Astrocyte (in vitro differentiated cells and primary cell): ENCODE measurements at regions not wholly inside any gene's neighbourhood (a gene's known extent, or its start where the extent isn't known, plus 50 kb on each side); places are given as distances from the start of the nearest gene placed in this dataset.

ENCODE experiments used
- EZH2 ChIP-seq: IDR thresholded peaks from 2 replicates; pipeline ENCODE4 v1.6.1; 2012; ENCODE audit warnings: mild to moderate bottlenecking, low read length, inconsistent platforms; ENCODE audit not compliant: insufficient read depth
- TF ChIP-seq, protein P1 (sequence below): IDR thresholded peaks from 2 replicates; pipeline ENCODE4 v1.5.1; 2011; ENCODE audit warnings: low read depth, mild to moderate bottlenecking, inconsistent platforms, low read length, moderate library complexity; ENCODE audit not compliant: insufficient read depth

DNA sequence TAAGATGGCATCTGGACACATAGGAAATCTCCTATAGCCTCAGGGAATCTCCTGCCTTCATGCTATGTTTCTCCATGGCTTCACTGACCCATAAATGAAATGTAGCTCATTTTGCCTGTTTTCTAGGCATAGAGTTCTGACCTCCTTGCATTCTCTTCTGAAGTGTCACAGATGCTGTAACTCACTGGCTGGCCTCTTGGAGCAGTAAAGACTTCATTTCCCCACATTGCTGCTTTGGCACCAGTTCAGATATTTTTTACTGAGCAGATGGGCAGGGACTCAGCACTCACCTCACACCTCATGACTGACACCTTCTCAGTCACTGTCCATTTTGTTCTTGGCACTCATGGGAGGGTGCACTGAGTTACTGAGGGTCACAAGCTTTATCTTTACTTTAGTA, 286.7 kb upstream of the TGFBR2 start:
- no peak for TF ChIP-seq EZH2
- TF ChIP-seq, protein P1, sequence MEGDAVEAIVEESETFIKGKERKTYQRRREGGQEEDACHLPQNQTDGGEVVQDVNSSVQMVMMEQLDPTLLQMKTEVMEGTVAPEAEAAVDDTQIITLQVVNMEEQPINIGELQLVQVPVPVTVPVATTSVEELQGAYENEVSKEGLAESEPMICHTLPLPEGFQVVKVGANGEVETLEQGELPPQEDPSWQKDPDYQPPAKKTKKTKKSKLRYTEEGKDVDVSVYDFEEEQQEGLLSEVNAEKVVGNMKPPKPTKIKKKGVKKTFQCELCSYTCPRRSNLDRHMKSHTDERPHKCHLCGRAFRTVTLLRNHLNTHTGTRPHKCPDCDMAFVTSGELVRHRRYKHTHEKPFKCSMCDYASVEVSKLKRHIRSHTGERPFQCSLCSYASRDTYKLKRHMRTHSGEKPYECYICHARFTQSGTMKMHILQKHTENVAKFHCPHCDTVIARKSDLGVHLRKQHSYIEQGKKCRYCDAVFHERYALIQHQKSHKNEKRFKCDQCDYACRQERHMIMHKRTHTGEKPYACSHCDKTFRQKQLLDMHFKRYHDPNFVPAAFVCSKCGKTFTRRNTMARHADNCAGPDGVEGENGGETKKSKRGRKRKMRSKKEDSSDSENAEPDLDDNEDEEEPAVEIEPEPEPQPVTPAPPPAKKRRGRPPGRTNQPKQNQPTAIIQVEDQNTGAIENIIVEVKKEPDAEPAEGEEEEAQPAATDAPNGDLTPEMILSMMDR, result peak; percentile 44
